ENCODE measurements at regions not wholly inside any gene's neighbourhood (a gene's known extent, or its start where the extent isn't known, plus 50 kb on each side); places are given as distances from the start of the nearest gene placed in this dataset.

GRCh38 chr10:10956681-10957542, 60.8 kb upstream of the CELF2 start:
- TF ChIP-seq POLR2AphosphoS5 (IDR thresholded peaks at IDR 0.05): no peak
- TF ChIP-seq, protein P1, sequence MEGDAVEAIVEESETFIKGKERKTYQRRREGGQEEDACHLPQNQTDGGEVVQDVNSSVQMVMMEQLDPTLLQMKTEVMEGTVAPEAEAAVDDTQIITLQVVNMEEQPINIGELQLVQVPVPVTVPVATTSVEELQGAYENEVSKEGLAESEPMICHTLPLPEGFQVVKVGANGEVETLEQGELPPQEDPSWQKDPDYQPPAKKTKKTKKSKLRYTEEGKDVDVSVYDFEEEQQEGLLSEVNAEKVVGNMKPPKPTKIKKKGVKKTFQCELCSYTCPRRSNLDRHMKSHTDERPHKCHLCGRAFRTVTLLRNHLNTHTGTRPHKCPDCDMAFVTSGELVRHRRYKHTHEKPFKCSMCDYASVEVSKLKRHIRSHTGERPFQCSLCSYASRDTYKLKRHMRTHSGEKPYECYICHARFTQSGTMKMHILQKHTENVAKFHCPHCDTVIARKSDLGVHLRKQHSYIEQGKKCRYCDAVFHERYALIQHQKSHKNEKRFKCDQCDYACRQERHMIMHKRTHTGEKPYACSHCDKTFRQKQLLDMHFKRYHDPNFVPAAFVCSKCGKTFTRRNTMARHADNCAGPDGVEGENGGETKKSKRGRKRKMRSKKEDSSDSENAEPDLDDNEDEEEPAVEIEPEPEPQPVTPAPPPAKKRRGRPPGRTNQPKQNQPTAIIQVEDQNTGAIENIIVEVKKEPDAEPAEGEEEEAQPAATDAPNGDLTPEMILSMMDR (IDR thresholded peaks at IDR 0.05): no peak
- TF ChIP-seq POLR2A (IDR thresholded peaks at IDR 0.05): no peak
- TF ChIP-seq EP300 (IDR thresholded peaks at IDR 0.05): no peak
